T-cell (primary cell): ENCODE measurements at regions not wholly inside any gene's neighbourhood (a gene's known extent, or its start where the extent isn't known, plus 50 kb on each side); places are given as distances from the start of the nearest gene placed in this dataset.

Experiments
- ATAC-seq, 4 experiments: fragments of 200-7000 bp in 3 of 4; fragments of 150-1000 bp in 1 of 4; cut with Tn5 transposase; replicated peaks in 1 of 4; 1 replicate in 3 of 4; 2 replicates in 1 of 4; pipeline ENCODE4 v1.10.0; 2021; ENCODE audit warnings: moderate library complexity in 3 of 4, mild to moderate bottlenecking in 2 of 4, moderate number of reproducible peaks in 1 of 4
- CTCF ChIA-PET, 2 donors: fragments of 300-600 bp; sonication (Branson Sonifier 250); formaldehyde crosslinking; loops; one replicate each; lab custom pipeline; 2022; ENCODE audit warnings: antibody characterized with exemption in 2 of 2; lab: Charles Lee
- POLR2A ChIA-PET, 2 donors: fragments of 300-600 bp; sonication (Branson Sonifier 250); formaldehyde crosslinking; loops; one replicate each; lab custom pipeline; 2022; ENCODE audit warnings: antibody characterized with exemption in 2 of 2; lab: Charles Lee
- DNase-seq, 35 experiments: peaks; one replicate each; pipeline versions ENCODE4 v3.0.0 to v3.0.0-alpha.2; 2013 to 2023
- H3K27ac ChIP-seq: one replicate; pipeline ENCODE4 v1.5.1; 2013; ENCODE audit warnings: low read length
- H3K27me3 ChIP-seq, 2 experiments: replicated peaks in 1 of 2; 1 replicate in 1 of 2; 2 replicates in 1 of 2; pipeline versions ENCODE4 v1.6.1 to v1.7.0; 2013; ENCODE audit warnings: low read length in 1 of 2, mixed read lengths in 1 of 2; ENCODE audit not compliant: control insufficient read depth in 2 of 2, insufficient read depth in 2 of 2; ENCODE audit errors: extremely low read depth in 1 of 2
- H3K36me3 ChIP-seq, 2 donors: 1 replicate in 1 of 2; 2 replicates in 1 of 2; pipeline versions ENCODE4 v1.6.1 to v1.7.0; 2013; ENCODE audit warnings: low read length in 1 of 2; ENCODE audit not compliant: control insufficient read depth in 2 of 2, insufficient read depth in 1 of 2; ENCODE audit errors: extremely low read depth in 1 of 2
- H3K4me1 ChIP-seq, 2 experiments: 1 replicate in 1 of 2; 2 replicates in 1 of 2; pipeline versions ENCODE4 v1.6.1 to v1.7.0; 2013; ENCODE audit warnings: low read length in 2 of 2, mixed read lengths in 1 of 2; ENCODE audit not compliant: insufficient read depth in 2 of 2, control insufficient read depth in 1 of 2; ENCODE audit errors: extremely low read depth in 1 of 2
- H3K4me3 ChIP-seq, 2 donors: 1 replicate in 1 of 2; 2 replicates in 1 of 2; pipeline versions ENCODE4 v1.5.1 to v1.7.0; 2013; ENCODE audit warnings: mild to moderate bottlenecking in 2 of 2, low read length in 1 of 2, moderate library complexity in 1 of 2; ENCODE audit not compliant: control insufficient read depth in 1 of 2; ENCODE audit errors: extremely low read depth in 1 of 2
- H3K9me3 ChIP-seq: 2 replicates; pipeline ENCODE4 v1.7.0; 2013
- H3K27ac Mint-ChIP-seq, 2 donors: one replicate each; pipeline ENCODE4 v1.8.0; 2020 to 2021; ENCODE audit warnings: mild to moderate bottlenecking in 2 of 2, mixed read lengths in 2 of 2
- H3K27me3 Mint-ChIP-seq, 2 donors: one replicate each; pipeline ENCODE4 v1.8.0; 2021 to 2022; ENCODE audit warnings: mixed read lengths in 2 of 2
- H3K36me3 Mint-ChIP-seq: one replicate; pipeline ENCODE4 v1.8.0; 2021; ENCODE audit warnings: mixed read lengths
- H3K4me1 Mint-ChIP-seq, 3 donors: one replicate each; pipeline ENCODE4 v1.8.0; 2020 to 2022; ENCODE audit warnings: mixed read lengths in 3 of 3, mild to moderate bottlenecking in 1 of 3
- H3K4me3 Mint-ChIP-seq, 3 donors: one replicate each; pipeline ENCODE4 v1.8.0; 2020 to 2022; ENCODE audit warnings: mild to moderate bottlenecking in 3 of 3, mixed read lengths in 3 of 3, moderate library complexity in 3 of 3
- H3K9me3 Mint-ChIP-seq, 3 donors: one replicate each; pipeline ENCODE4 v1.8.0; 2020 to 2022; ENCODE audit warnings: mixed read lengths in 3 of 3
- WGBS: methylation state at CpG from one replicate; pipeline ENCODE4 v1.1.5; 2013; ENCODE audit warnings: missing lambda C conversion rate; ENCODE audit not compliant: insufficient coverage; 5-methylcytosine and 5-hydroxymethylcytosine counted together

GRCh38 chr15:39454189-39454986, 126.5 kb upstream of the THBS1 start:
- ATAC-seq (no peak), DNase-seq (no peak)
- H3K27ac Mint-ChIP-seq, result no peak overlapping the region
- no peak overlapping the region for H3K4me3 ChIP-seq
- H3K9me3 Mint-ChIP-seq, result no peaks in the 10 kb centered on the region
- H3K4me1 Mint-ChIP-seq, result no peaks in the 10 kb centered on the region
- no peaks in the 10 kb centered on the region for H3K9me3 ChIP-seq
- H3K4me1 ChIP-seq, result no peaks in the 10 kb centered on the region
- ChIA-PET POLR2A (no interaction called here), CTCF (no interaction called here)
- no peak overlapping the region for H3K27ac ChIP-seq
- H3K27me3 Mint-ChIP-seq, result peaks cover 5 to 9% of the 10 kb centered on the region in 2 donors
- 100% methylated on average over 3 of the region's 5 CpGs for WGBS
- H3K27me3 ChIP-seq, result no peaks in the 10 kb centered on the region
- H3K4me3 Mint-ChIP-seq, result no peak overlapping the region
- no peaks in the 10 kb centered on the region for H3K36me3 Mint-ChIP-seq
- H3K36me3 ChIP-seq, result no peaks in the 10 kb centered on the region

GRCh38 chr15:39455471-39455991, 125.3 kb upstream of the THBS1 start:
- no peaks in the 10 kb centered on the region for H3K4me1 ChIP-seq
- Mint-ChIP-seq H3K36me3 (no peaks in the 10 kb centered on the region), H3K27me3 (peaks cover 0 to 1% of the 10 kb centered on the region in 2 donors), H3K27ac (no peak overlapping the region), H3K9me3 (no peaks in the 10 kb centered on the region), H3K4me3 (no peak overlapping the region), H3K4me1 (no peaks in the 10 kb centered on the region)
- ChIA-PET POLR2A (no interaction called here), CTCF (no interaction called here)
- H3K36me3 ChIP-seq, result no peaks in the 10 kb centered on the region
- DNase-seq (no peak), ATAC-seq (no peak)
- no peaks in the 10 kb centered on the region for H3K27me3 ChIP-seq
- WGBS, result 80% methylated on average over 1 of the region's 5 CpGs
- no peak overlapping the region for H3K27ac ChIP-seq
- no peaks in the 10 kb centered on the region for H3K9me3 ChIP-seq
- no peak overlapping the region for H3K4me3 ChIP-seq

DNA sequence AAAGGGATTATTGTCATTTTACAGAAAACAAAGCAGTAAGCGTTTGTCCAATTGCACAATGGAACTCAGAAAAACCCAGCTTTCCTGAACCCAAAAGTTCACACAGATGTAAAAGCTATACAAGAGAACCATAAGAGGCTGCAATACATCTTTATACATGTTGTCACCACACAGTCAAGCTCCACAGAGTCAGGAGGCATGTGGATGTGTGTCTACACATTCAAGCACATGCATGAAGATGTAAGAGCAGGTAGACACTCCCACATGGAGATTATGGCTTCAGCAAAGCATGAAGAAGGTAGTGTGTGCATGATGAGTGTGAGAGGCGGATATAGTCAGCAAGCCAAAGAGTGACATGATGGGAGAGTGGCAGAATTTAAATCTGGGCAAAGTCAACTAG, 124.7 kb upstream of the THBS1 start:
- ChIA-PET POLR2A (no interaction called here), CTCF (no interaction called here)
- no peaks in the 10 kb centered on the region for H3K36me3 Mint-ChIP-seq
- Histone ChIP-seq H3K4me3 (no peak overlapping the region), H3K27ac (no peak overlapping the region), H3K9me3 (no peaks in the 10 kb centered on the region), H3K36me3 (no peaks in the 10 kb centered on the region), H3K27me3 (no peaks in the 10 kb centered on the region), H3K4me1 (no peaks in the 10 kb centered on the region)
- DNase-seq (no peak), ATAC-seq (no peak)
- H3K4me3 Mint-ChIP-seq, result no peak overlapping the region
- no peak overlapping the region for H3K27ac Mint-ChIP-seq
- H3K9me3 Mint-ChIP-seq, result no peaks in the 10 kb centered on the region
- H3K4me1 Mint-ChIP-seq, result no peaks in the 10 kb centered on the region
- 100% methylated on average over 1 of the region's 2 CpGs for WGBS
- peaks cover 0 to 3% of the 10 kb centered on the region in 2 donors for H3K27me3 Mint-ChIP-seq

- H3K9me3 ChIP-seq, result no peaks in the 10 kb centered on the region
- ChIA-PET POLR2A (no interaction called here), CTCF (no interaction called here)
- H3K4me3 ChIP-seq, result no peak overlapping the region
- H3K36me3 ChIP-seq, result no peaks in the 10 kb centered on the region
- no peaks in the 10 kb centered on the region for H3K27me3 ChIP-seq
- 86% methylated on average over 5 of the region's 10 CpGs for WGBS
- Mint-ChIP-seq H3K4me3 (no peak overlapping the region), H3K27me3 (peaks cover 0 to 4% of the 10 kb centered on the region in 2 donors), H3K36me3 (no peaks in the 10 kb centered on the region), H3K4me1 (no peaks in the 10 kb centered on the region), H3K9me3 (no peaks in the 10 kb centered on the region), H3K27ac (no peak overlapping the region)
- no peak overlapping the region for H3K27ac ChIP-seq
- H3K4me1 ChIP-seq, result no peaks in the 10 kb centered on the region
- no peak for ATAC-seq
- no peak for DNase-seq
Measured at GRCh38 chr15:39456582-39457330, 124.1 kb upstream of the THBS1 start.

DNA sequence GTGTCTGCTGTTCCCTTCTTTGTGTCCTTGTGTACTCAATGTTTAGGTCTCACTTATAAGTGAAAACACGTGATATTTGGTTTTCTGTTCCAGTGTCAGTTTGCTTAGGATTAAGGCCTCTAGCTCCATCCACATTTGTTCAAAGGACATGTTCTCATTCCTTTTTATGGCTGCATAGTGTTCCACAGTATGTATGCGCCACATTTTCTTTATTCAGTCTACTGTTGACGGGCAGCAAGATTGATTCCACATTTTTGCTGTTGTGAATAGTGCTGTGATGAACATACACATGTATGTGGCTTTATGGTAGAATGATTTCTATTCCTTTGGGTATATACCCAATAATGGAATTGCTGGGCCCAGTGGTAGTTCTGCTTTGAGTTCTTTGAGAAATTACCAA, 122.7 kb upstream of the THBS1 start:
- POLR2A ChIA-PET, result no interaction called here

DNA sequence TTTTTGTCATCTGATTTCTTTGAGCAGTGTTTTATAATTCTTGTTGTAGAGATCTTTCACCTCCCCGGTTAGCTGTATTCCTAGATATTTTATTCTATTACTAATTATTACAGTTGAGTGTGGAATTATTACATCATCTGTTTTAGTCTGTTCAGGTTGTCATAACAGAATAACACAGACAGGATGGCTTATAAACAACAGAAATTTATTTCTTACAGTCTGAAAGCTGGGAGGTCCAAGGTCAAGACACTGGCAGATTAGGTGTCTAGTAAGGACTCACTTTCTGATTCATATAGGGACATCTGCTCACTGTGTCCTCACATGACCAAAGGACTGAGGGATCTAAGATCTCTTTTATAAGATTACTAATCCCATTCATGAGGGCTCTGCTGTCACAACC, 121.3 kb upstream of the THBS1 start:
- Mint-ChIP-seq H3K27ac (no peak overlapping the region), H3K4me1 (no peaks in the 10 kb centered on the region), H3K36me3 (no peaks in the 10 kb centered on the region), H3K27me3 (peaks cover 0 to 5% of the 10 kb centered on the region in 2 donors), H3K4me3 (no peak overlapping the region), H3K9me3 (no peaks in the 10 kb centered on the region)
- Histone ChIP-seq H3K27ac (no peak overlapping the region), H3K36me3 (no peaks in the 10 kb centered on the region), H3K27me3 (no peaks in the 10 kb centered on the region), H3K9me3 (no peaks in the 10 kb centered on the region), H3K4me1 (no peaks in the 10 kb centered on the region), H3K4me3 (no peak overlapping the region)
- ATAC-seq (no peak), DNase-seq (no peak)
- POLR2A ChIA-PET, result no interaction called here
- WGBS, result no CpG with 5 or more reads among the region's 1 CpG
- CTCF ChIA-PET, result interaction anchor here in 1 of 2 donors (0.6 kb wide), 1 partner anchor 1209 kb away, joined by 3 read pairs; no protein-coding TSS in a partner anchor

More for the DNA sequence above, 122.7 kb upstream of the THBS1 start:
- H3K36me3 ChIP-seq, result no peaks in the 10 kb centered on the region
- H3K27me3 Mint-ChIP-seq, result peaks cover 0 to 5% of the 10 kb centered on the region in 2 donors
- H3K9me3 Mint-ChIP-seq, result no peaks in the 10 kb centered on the region
- ATAC-seq (no peak), DNase-seq (no peak)
- no peaks in the 10 kb centered on the region for H3K9me3 ChIP-seq
- CTCF ChIA-PET, result no interaction called here
- H3K4me1 Mint-ChIP-seq, result no peaks in the 10 kb centered on the region
- H3K27ac ChIP-seq, result no peak overlapping the region
- no peak overlapping the region for H3K27ac Mint-ChIP-seq
- H3K4me3 ChIP-seq, result no peak overlapping the region
- H3K4me3 Mint-ChIP-seq, result no peak overlapping the region
- no peaks in the 10 kb centered on the region for H3K36me3 Mint-ChIP-seq
- H3K4me1 ChIP-seq, result no peaks in the 10 kb centered on the region
- no CpG with 5 or more reads among the region's 3 CpGs for WGBS
- H3K27me3 ChIP-seq, result no peaks in the 10 kb centered on the region
